HL-60 (cell line): ENCODE measurements at regions not wholly inside any gene's neighbourhood (a gene's known extent, or its start where the extent isn't known, plus 50 kb on each side); places are given as distances from the start of the nearest gene placed in this dataset.

Experiments used
- DNase-seq, 2 experiments: peaks; one replicate each; pipeline ENCODE4 v3.0.0-alpha.2; 2010 to 2020; ENCODE audit warnings: low read depth in 1 of 2, low spot score in 1 of 2
- H3K27ac ChIP-seq: fragments of 250-450 bp; sonication (Bioruptor Pico); replicated peaks from 2 replicates; pipeline ENCODE4 v1.5.1; 2020; ENCODE audit warnings: mild to moderate bottlenecking, moderate library complexity
- H3K27me3 ChIP-seq: fragments of 250-450 bp; sonication (Bioruptor Pico); 2 replicates; pipeline ENCODE4 v1.5.1; 2021; ENCODE audit warnings: mild to moderate bottlenecking, moderate library complexity; ENCODE audit not compliant: insufficient read depth, poor library complexity, severe bottlenecking
- H3K4me3 ChIP-seq: replicated peaks from 2 replicates; pipeline ENCODE4 v1.5.1; 2011; ENCODE audit warnings: mild to moderate bottlenecking, control low read depth, low read length; ENCODE audit not compliant: insufficient read depth
- CTCF ChIP-seq: IDR thresholded peaks from one replicate; pipeline ENCODE4 v1.5.1; 2011; ENCODE audit warnings: low read length, control low read depth, inconsistent platforms; ENCODE audit not compliant: insufficient read depth
- GABPA ChIP-seq: IDR thresholded peaks from 2 replicates; pipeline ENCODE4 v1.6.1; 2012; ENCODE audit warnings: low read depth
- POLR2AphosphoS5 ChIP-seq: IDR thresholded peaks from 2 replicates; pipeline ENCODE4 v1.6.1; 2012; ENCODE audit warnings: low read depth
- REST ChIP-seq: IDR thresholded peaks from 2 replicates; pipeline ENCODE4 v1.6.1; 2012; ENCODE audit warnings: low read depth; ENCODE audit not compliant: insufficient replicate concordance
- SPI1 ChIP-seq: IDR thresholded peaks from 2 replicates; pipeline ENCODE4 v1.6.1; 2012; ENCODE audit warnings: low read depth, mild to moderate bottlenecking, borderline replicate concordance

DNA sequence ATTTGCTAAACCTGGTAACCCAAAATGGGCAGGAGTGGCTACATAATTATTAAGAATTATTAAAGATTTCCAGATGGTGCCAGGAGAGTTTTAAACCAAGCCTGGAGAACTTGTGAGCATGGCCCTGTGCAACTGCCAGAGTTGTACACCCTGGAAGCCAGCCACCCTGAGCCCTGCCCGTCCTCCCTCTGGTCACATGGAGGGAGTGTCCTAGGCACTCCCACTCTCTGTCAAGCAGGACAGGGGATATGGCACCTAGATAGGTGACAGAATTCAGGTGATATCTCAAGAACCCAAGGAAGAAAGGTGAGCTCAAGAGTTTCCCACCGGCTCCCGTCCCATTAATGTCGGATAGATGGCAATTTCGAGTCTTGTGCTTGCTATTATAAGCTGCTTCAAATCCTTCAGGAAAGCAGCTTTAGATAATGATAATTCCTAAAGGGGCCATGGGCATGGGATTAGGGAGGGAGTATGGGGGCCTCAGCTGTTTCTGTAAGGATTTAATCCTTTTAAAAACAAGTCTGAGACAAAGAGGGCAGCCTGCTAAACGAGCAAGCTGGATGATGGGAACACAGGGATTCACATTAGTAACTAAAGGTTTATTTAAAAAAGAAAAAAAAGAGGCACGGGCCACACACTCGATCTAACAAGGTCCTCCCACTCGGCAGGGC lies 169.1 kb downstream of the BMP7 start:
- Histone ChIP-seq H3K27ac (no peak overlapping the region), H3K4me3 (no peak overlapping the region), H3K27me3 (no peaks in the 10 kb centered on the region)
- TF ChIP-seq POLR2AphosphoS5 (no peak), GABPA (no peak), CTCF (no peak), REST (no peak), SPI1 (no peak)
- no peak for DNase-seq

- Histone ChIP-seq H3K4me3 (no peak overlapping the region), H3K27ac (no peak overlapping the region), H3K27me3 (no peaks in the 10 kb centered on the region)
- TF ChIP-seq POLR2AphosphoS5 (no peak), GABPA (no peak), REST (no peak), CTCF (no peak), SPI1 (no peak)
- DNase-seq, result no peak
These were observed 164.3 kb downstream of the BMP7 start for GRCh38 chr20:57102160-57102559.

DNA sequence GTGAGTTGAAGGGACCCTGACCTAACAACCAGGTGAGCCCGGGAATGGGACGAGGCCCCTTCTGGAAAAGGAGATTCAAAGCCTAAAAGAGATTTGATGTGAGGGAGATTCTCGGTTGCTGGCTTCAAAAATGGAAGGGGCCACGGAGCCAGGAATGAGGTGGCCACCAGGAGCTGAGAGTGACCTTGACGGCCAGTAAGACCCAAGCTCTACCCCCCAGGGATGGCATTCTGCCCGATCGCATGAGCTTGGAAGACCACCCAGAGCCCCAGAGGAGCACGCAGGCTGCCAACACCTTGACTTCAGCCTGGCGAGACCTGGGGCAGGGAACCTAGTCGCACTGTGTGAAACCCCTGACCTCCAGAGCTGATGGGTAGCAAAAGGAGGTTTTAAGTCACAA lies 163.9 kb downstream of the BMP7 start:
- H3K4me3 ChIP-seq, result no peak overlapping the region
- TF ChIP-seq GABPA, result no peak
- no peak for TF ChIP-seq SPI1
- no peak for TF ChIP-seq POLR2AphosphoS5
- no peak for TF ChIP-seq REST
- H3K27ac ChIP-seq, result no peak overlapping the region
- H3K27me3 ChIP-seq, result no peaks in the 10 kb centered on the region
- no peak for DNase-seq
